Activated CD4-positive, alpha-beta T cell treated with anti-CD3 and anti-CD28 coated beads for 36 hours (primary cell): ENCODE measurements at regions not wholly inside any gene's neighbourhood (a gene's known extent, or its start where the extent isn't known, plus 50 kb on each side); places are given as distances from the start of the nearest gene placed in this dataset.

Source experiments
- ATAC-seq: fragments of 200-7000 bp; cut with Tn5 transposase; one replicate; pipeline ENCODE4 v1.10.0; 2021; ENCODE audit warnings: mild to moderate bottlenecking, moderate library complexity
- CTCF ChIA-PET: fragments of 350-600 bp; sonication (Branson Sonifier 250); formaldehyde crosslinking; loops from one replicate; lab custom pipeline; 2021; ENCODE audit warnings: antibody characterized with exemption; lab: Charles Lee
- POLR2A ChIA-PET: fragments of 350-600 bp; sonication (Branson Sonifier 250); formaldehyde crosslinking; loops from one replicate; lab custom pipeline; 2021; ENCODE audit warnings: antibody characterized with exemption, inconsistent platforms; lab: Charles Lee
- DNase-seq: peaks from one replicate; pipeline ENCODE4 v3.0.0-alpha.2; 2020
- H3K27ac Mint-ChIP-seq: one replicate; pipeline ENCODE4 v1.8.0; 2021; ENCODE audit warnings: mixed read lengths
- H3K27me3 Mint-ChIP-seq: one replicate; pipeline ENCODE4 v1.8.0; 2021; ENCODE audit warnings: mixed read lengths
- H3K36me3 Mint-ChIP-seq: one replicate; pipeline ENCODE4 v1.8.0; 2021; ENCODE audit warnings: low read depth, mixed read lengths
- H3K4me1 Mint-ChIP-seq: one replicate; pipeline ENCODE4 v1.8.0; 2021; ENCODE audit warnings: mixed read lengths
- H3K4me3 Mint-ChIP-seq: one replicate; pipeline ENCODE4 v1.8.0; 2021; ENCODE audit warnings: mild to moderate bottlenecking, moderate library complexity, mixed read lengths
- H3K9me3 Mint-ChIP-seq: one replicate; pipeline ENCODE4 v1.8.0; 2021; ENCODE audit warnings: low read depth, mixed read lengths
- intact Hi-C, 2 experiments: fragments of 100-400 bp; cut with DNase I in 1 of 2; cut with micrococcal nuclease in 1 of 2; formaldehyde crosslinking; loops; one replicate each; pipeline versions ENCODE4 v1.14.2 to v1.15.1; 2022 to 2024; cut with DNase I, micrococcal nuclease

- peaks cover 3% of the 10 kb centered on the region for H3K27me3 Mint-ChIP-seq
- CTCF ChIA-PET = no interaction called here
These were observed 350.7 kb downstream of the EFNB2 start for GRCh38 chr13:106184790-106185189.

DNA sequence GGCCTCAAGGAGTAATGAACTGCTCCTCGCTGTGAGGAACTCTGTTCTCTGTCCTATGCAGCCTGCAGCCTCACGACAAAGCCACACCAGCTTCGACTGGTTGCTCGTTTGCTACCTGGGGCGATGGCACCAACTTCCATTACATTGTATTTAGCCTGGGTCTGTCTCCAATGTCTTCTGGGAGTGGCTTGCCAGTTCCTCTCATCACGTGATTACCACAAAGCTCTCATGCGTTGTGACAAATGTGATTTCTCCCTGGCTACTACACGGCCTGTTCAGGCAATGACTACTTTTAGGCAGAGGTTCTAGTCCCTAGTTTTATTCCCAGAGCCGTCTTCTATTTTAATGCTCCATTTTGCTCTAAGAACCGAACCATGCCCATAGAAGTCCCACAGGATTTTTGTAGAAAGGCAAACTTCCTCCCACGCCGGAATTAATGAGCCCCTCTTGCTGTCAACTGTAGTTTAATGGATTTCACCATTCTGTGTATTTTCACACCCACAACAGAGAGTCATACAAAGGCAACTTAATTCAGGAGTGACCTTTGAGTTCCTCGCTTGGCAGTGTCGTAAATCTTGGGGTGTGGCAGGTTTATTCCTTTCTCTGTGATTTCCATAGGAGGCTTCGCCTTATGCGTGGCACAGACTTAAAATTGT, 351.9 kb downstream of the EFNB2 start:
- H3K27me3 Mint-ChIP-seq = peaks cover 3% of the 10 kb centered on the region
- ATAC-seq (no peak), DNase-seq (no peak)
- intact Hi-C loops = no loop called here
- H3K9me3 Mint-ChIP-seq = peaks cover 5% of the 10 kb centered on the region
- no peak overlapping the region for H3K27ac Mint-ChIP-seq
- no peaks in the 10 kb centered on the region for H3K36me3 Mint-ChIP-seq
- POLR2A ChIA-PET = no interaction called here
- no peak overlapping the region for H3K4me3 Mint-ChIP-seq
- H3K4me1 Mint-ChIP-seq = no peaks in the 10 kb centered on the region
- CTCF ChIA-PET = no interaction called here

More at GRCh38 chr13:106184790-106185189, 350.7 kb downstream of the EFNB2 start:
- POLR2A ChIA-PET = no interaction called here
- no peak overlapping the region for H3K27ac Mint-ChIP-seq
- H3K9me3 Mint-ChIP-seq = peaks cover 5% of the 10 kb centered on the region
- ATAC-seq (no peak), DNase-seq (no peak)
- no peaks in the 10 kb centered on the region for H3K4me1 Mint-ChIP-seq
- intact Hi-C loops = no loop called here
- no peak overlapping the region for H3K4me3 Mint-ChIP-seq
- H3K36me3 Mint-ChIP-seq = no peaks in the 10 kb centered on the region

GRCh38 chr13:106182404-106182803, 353.1 kb downstream of the EFNB2 start:
- Mint-ChIP-seq H3K36me3 (no peaks in the 10 kb centered on the region), H3K4me1 (no peaks in the 10 kb centered on the region), H3K27ac (no peak overlapping the region), H3K9me3 (peaks cover 5% of the 10 kb centered on the region), H3K27me3 (peaks cover 2% of the 10 kb centered on the region), H3K4me3 (no peak overlapping the region)
- ATAC-seq (no peak), DNase-seq (no peak)
- intact Hi-C loops = no loop called here
- POLR2A ChIA-PET = no interaction called here
- CTCF ChIA-PET = no interaction called here

GRCh38 chr13:106178816-106179215, 356.6 kb downstream of the EFNB2 start:
- intact Hi-C loops = no loop called here
- ATAC-seq (no peak), DNase-seq (no peak)
- Mint-ChIP-seq H3K9me3 (peaks cover 2% of the 10 kb centered on the region), H3K4me1 (no peaks in the 10 kb centered on the region), H3K36me3 (no peaks in the 10 kb centered on the region), H3K4me3 (no peak overlapping the region), H3K27ac (no peak overlapping the region), H3K27me3 (no peaks in the 10 kb centered on the region)
- ChIA-PET POLR2A (no interaction called here), CTCF (no interaction called here)

DNA sequence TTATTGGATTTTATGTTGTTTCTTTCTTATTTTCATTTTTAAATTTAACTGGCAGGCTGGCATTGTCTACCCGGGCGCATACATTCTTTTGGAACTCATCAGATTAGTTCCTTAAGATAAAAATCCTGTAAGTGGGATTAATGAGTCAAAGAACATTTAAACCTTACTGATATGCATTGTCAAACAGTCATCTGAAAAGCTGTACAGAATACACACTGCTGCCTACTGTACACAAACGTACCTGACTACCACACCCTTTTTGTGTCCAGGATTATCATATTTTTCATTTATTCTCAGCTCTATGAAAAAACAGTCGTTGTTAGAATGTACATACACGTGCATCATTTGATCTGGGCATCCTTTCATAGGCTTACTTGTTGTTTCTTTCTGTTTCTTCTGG, 358.3 kb downstream of the EFNB2 start:
- ChIA-PET CTCF (no interaction called here), POLR2A (interaction anchor here (0.6 kb wide), 1 partner anchor 60 kb away, joined by 3 read pairs; no protein-coding TSS in a partner anchor)
- no peak overlapping the region for H3K4me3 Mint-ChIP-seq
- no peaks in the 10 kb centered on the region for H3K36me3 Mint-ChIP-seq
- H3K9me3 Mint-ChIP-seq = peaks cover 2% of the 10 kb centered on the region
- intact Hi-C loops = no loop called here
- H3K4me1 Mint-ChIP-seq = no peaks in the 10 kb centered on the region
- DNase-seq = no peak
- no peak overlapping the region for H3K27ac Mint-ChIP-seq
- ATAC-seq = no peak
- no peaks in the 10 kb centered on the region for H3K27me3 Mint-ChIP-seq

DNA sequence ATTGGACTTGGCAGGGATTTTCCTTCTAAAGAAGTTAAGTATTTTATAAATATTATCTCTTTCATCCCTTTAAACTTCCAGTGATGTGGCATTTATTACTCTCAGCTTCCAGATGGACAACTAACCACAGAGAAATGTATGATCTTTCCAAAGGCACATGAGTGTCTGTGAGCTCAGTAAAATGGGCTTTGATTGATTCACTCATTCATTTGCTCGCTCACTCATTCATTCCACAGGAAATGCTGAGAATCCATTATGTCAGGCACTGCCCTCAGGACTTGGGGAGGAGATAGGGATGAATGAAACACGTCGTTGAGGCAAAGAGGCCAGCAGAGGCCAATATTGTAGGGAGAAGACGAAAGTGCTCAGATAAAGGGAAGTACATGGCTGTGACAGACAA, 359.3 kb downstream of the EFNB2 start:
- intact Hi-C loops = no loop called here
- Mint-ChIP-seq H3K9me3 (no peaks in the 10 kb centered on the region), H3K4me1 (no peaks in the 10 kb centered on the region), H3K27me3 (no peaks in the 10 kb centered on the region), H3K4me3 (no peak overlapping the region), H3K27ac (no peak overlapping the region), H3K36me3 (no peaks in the 10 kb centered on the region)
- ChIA-PET CTCF (no interaction called here), POLR2A (no interaction called here)
- DNase-seq = no peak
- no peak for ATAC-seq

DNA sequence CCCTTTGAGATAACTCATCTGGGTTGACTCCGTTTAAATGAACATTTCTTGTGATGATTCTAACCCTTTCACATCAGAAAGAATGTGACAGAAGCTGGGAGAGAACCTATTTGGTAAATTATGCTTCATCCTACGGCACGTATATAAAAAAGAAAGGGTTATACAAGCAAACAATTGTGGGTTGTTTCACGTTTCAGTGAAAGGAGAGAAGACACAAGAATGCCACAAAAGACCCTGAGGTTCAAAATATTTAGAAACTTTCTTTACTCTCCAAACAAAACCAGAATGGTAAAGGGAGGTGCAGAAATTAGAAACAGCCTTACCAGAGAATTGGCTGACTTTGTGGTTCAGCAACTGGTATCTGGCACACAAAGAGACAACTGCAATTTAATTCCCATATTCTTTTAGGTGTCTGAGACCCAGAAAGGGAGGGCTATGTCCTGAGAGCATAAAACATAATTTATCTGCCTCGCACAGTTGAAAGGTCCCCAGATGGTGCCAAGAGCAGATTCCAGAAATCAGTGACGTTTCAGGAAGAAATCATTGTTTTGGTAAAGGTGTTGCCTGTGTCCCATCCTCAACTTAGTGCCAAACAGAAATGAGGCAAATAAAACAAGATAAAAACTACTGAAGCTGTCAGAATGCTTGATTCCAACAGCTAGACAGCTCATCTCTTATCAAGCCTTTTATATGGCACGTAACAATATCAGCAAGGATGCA, 361.4 kb downstream of the EFNB2 start:
- intact Hi-C loops = no loop called here

GRCh38 chr13:106173346-106173745, 362.1 kb downstream of the EFNB2 start:
- intact Hi-C loops = no loop called here
- no peak for DNase-seq
- CTCF ChIA-PET = interaction anchor here (0.7 kb wide), 1 partner anchor 638 kb away, joined by 4 read pairs; no protein-coding TSS in a partner anchor
- no peaks in the 10 kb centered on the region for H3K36me3 Mint-ChIP-seq
- H3K9me3 Mint-ChIP-seq = no peaks in the 10 kb centered on the region
- POLR2A ChIA-PET = no interaction called here
- H3K4me3 Mint-ChIP-seq = no peak overlapping the region
- no peak overlapping the region for H3K27ac Mint-ChIP-seq
- no peaks in the 10 kb centered on the region for H3K4me1 Mint-ChIP-seq
- no peak for ATAC-seq
- H3K27me3 Mint-ChIP-seq = no peaks in the 10 kb centered on the region

More for the DNA sequence above, 361.4 kb downstream of the EFNB2 start:
- H3K36me3 Mint-ChIP-seq = no peaks in the 10 kb centered on the region
- POLR2A ChIA-PET = no interaction called here
- H3K4me3 Mint-ChIP-seq = no peak overlapping the region
- H3K9me3 Mint-ChIP-seq = no peaks in the 10 kb centered on the region
- CTCF ChIA-PET = interaction anchor here (0.7 kb wide), 1 partner anchor 637 kb away, joined by 4 read pairs; no protein-coding TSS in a partner anchor
- H3K27me3 Mint-ChIP-seq = no peaks in the 10 kb centered on the region
- H3K27ac Mint-ChIP-seq = no peak overlapping the region
- DNase-seq = no peak
- ATAC-seq = no peak
- H3K4me1 Mint-ChIP-seq = no peaks in the 10 kb centered on the region

DNA sequence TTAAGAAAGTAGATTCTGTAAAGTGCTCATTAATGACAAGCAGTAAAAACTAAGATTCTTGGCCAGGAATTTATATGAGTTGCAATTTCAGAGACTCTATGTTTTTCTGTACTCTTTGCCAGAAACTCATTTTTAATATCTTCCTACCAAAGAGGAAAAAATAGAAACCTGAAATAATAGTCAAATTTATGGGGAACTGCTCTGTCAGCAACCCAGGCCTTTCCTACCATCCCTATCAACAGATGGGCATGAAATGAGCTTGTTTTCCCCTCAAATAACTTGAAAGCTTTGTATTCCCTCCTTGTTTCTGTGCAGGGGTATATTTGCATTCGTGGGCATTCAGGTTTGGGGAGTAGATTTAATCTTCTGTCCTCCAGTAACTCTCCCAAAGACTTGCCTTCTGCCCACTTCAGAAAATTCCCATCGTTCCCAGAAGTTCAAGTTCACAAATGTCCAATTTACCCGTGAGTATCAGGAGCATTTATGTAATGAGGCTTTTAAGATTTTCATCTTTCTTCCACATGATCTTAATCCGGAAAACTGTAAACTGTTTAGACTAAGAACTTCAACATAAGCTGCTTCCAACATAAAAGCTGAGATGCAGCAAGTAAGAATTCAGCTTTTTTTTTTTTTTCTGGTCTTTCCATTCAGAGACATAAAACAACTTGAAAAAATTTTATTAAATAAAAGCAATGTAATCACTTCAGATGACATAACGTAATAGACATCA, 363.1 kb downstream of the EFNB2 start:
- DNase-seq = no peak
- ATAC-seq = no peak
- POLR2A ChIA-PET = no interaction called here

GRCh38 chr13:106163426-106163825, 372.0 kb downstream of the EFNB2 start:
- peaks cover 3% of the 10 kb centered on the region for H3K27me3 Mint-ChIP-seq
- H3K4me3 Mint-ChIP-seq = no peak overlapping the region
- ChIA-PET POLR2A (no interaction called here), CTCF (no interaction called here)
- intact Hi-C loops = no loop called here
- ATAC-seq = no peak
- no peaks in the 10 kb centered on the region for H3K9me3 Mint-ChIP-seq
- no peak for DNase-seq
- no peak overlapping the region for H3K27ac Mint-ChIP-seq
- no peaks in the 10 kb centered on the region for H3K36me3 Mint-ChIP-seq
- no peaks in the 10 kb centered on the region for H3K4me1 Mint-ChIP-seq

More for the DNA sequence above, 363.1 kb downstream of the EFNB2 start:
- Mint-ChIP-seq H3K9me3 (no peaks in the 10 kb centered on the region), H3K27me3 (peaks cover 3% of the 10 kb centered on the region), H3K36me3 (no peaks in the 10 kb centered on the region), H3K27ac (no peak overlapping the region), H3K4me3 (no peak overlapping the region), H3K4me1 (no peaks in the 10 kb centered on the region)
- intact Hi-C loops = no loop called here
- CTCF ChIA-PET = no interaction called here

GRCh38 chr13:106161146-106161545, 374.3 kb downstream of the EFNB2 start:
- POLR2A ChIA-PET = no interaction called here
- Mint-ChIP-seq H3K4me1 (no peaks in the 10 kb centered on the region), H3K36me3 (no peaks in the 10 kb centered on the region), H3K9me3 (no peaks in the 10 kb centered on the region), H3K4me3 (no peak overlapping the region), H3K27me3 (no peaks in the 10 kb centered on the region), H3K27ac (no peak overlapping the region)
- DNase-seq (no peak), ATAC-seq (no peak)
- intact Hi-C loops = no loop called here
- CTCF ChIA-PET = no interaction called here
